H9 (cell line): ENCODE measurements at regions not wholly inside any gene's neighbourhood (a gene's known extent, or its start where the extent isn't known, plus 50 kb on each side); places are given as distances from the start of the nearest gene placed in this dataset.

ENCODE experiments used
- DNase-seq: peaks from one replicate; pipeline ENCODE4 v3.0.0-alpha.2; 2017
- H2AFZ ChIP-seq: one replicate; pipeline ENCODE4 v1.6.1; 2013; ENCODE audit warnings: mild to moderate bottlenecking, low read length, control low read depth, moderate library complexity
- H2AK5ac ChIP-seq: 2 replicates; pipeline ENCODE4 v1.6.1; 2013; ENCODE audit warnings: low read length, control low read depth, mixed read lengths; ENCODE audit not compliant: insufficient read length
- H2BK120ac ChIP-seq: one replicate; pipeline ENCODE4 v1.6.1; 2013; ENCODE audit warnings: low read depth, mild to moderate bottlenecking, low read length, control low read depth, inconsistent platforms; ENCODE audit not compliant: poor library complexity, severe bottlenecking
- H2BK12ac ChIP-seq: 2 replicates; pipeline ENCODE4 v1.6.1; 2013; ENCODE audit warnings: low read length, control low read depth, mixed read lengths, low read depth; ENCODE audit not compliant: insufficient read length
- H2BK15ac ChIP-seq: 2 replicates; pipeline ENCODE4 v1.6.1; 2013; ENCODE audit warnings: low read depth, low read length, control low read depth
- H2BK20ac ChIP-seq: one replicate; pipeline ENCODE4 v1.6.1; 2013; ENCODE audit warnings: low read depth, mild to moderate bottlenecking, low read length, control low read depth, inconsistent platforms; ENCODE audit not compliant: poor library complexity, severe bottlenecking
- H2BK5ac ChIP-seq: 2 replicates; pipeline ENCODE4 v1.6.1; 2013; ENCODE audit warnings: low read length, control low read depth, mixed read lengths; ENCODE audit not compliant: insufficient read length
- H3K14ac ChIP-seq: 2 replicates; pipeline ENCODE4 v1.6.1; 2013; ENCODE audit warnings: low read length, control low read depth; ENCODE audit not compliant: insufficient read depth
- H3K18ac ChIP-seq: 2 replicates; pipeline ENCODE4 v1.6.1; 2013; ENCODE audit warnings: low read depth, mild to moderate bottlenecking, mixed read lengths, low read length, control low read depth; ENCODE audit not compliant: insufficient read length
- H3K23ac ChIP-seq: 2 replicates; pipeline ENCODE4 v1.6.1; 2013; ENCODE audit warnings: low read length, control low read depth, mixed read lengths, low read depth; ENCODE audit not compliant: insufficient read length
- H3K23me2 ChIP-seq: 2 replicates; pipeline ENCODE4 v1.6.1; 2013; ENCODE audit warnings: low read depth, mild to moderate bottlenecking, mixed read lengths, low read length, control low read depth; ENCODE audit not compliant: insufficient read length, poor library complexity, severe bottlenecking
- H3K27ac ChIP-seq: 2 replicates; pipeline ENCODE4 v1.5.1; 2013; ENCODE audit warnings: low read length, control low read depth, mixed read lengths, low read depth; ENCODE audit not compliant: insufficient read length
- H3K27me3 ChIP-seq: 2 replicates; pipeline ENCODE4 v1.6.1; 2013; ENCODE audit warnings: low read length, control low read depth, inconsistent platforms; ENCODE audit not compliant: insufficient read depth
- H3K4ac ChIP-seq: 2 replicates; pipeline ENCODE4 v1.6.1; 2013; ENCODE audit warnings: low read depth, mild to moderate bottlenecking, control low read depth, inconsistent platforms, low read length, moderate library complexity
- H3K4me1 ChIP-seq: 2 replicates; pipeline ENCODE4 v1.6.1; 2013; ENCODE audit warnings: low read length, control low read depth, inconsistent platforms; ENCODE audit not compliant: insufficient read depth
- H3K4me2 ChIP-seq: 2 replicates; pipeline ENCODE4 v1.6.1; 2013; ENCODE audit warnings: low read length, control low read depth, mixed read lengths; ENCODE audit not compliant: insufficient read length, insufficient read depth
- H3K56ac ChIP-seq: 2 replicates; pipeline ENCODE4 v1.6.1; 2013; ENCODE audit warnings: low read depth, mild to moderate bottlenecking, mixed read lengths, low read length, control low read depth; ENCODE audit not compliant: insufficient read length
- H3K79me1 ChIP-seq: 2 replicates; pipeline ENCODE4 v1.6.1; 2013; ENCODE audit warnings: low read depth, mild to moderate bottlenecking, moderate library complexity, low read length, control low read depth, inconsistent platforms; ENCODE audit not compliant: insufficient read depth, poor library complexity, severe bottlenecking
- H3K79me2 ChIP-seq: 2 replicates; pipeline ENCODE4 v1.6.1; 2013; ENCODE audit warnings: low read length, control low read depth, inconsistent platforms; ENCODE audit not compliant: insufficient read depth
- H3K9ac ChIP-seq: 2 replicates; pipeline ENCODE4 v1.6.1; 2013; ENCODE audit warnings: low read length, control low read depth, mixed read lengths; ENCODE audit not compliant: insufficient read length; ENCODE audit errors: extremely low read depth
- H3K9me3 ChIP-seq: one replicate; pipeline ENCODE4 v1.6.1; 2013; ENCODE audit warnings: low read depth, low read length, inconsistent platforms; ENCODE audit not compliant: control insufficient read depth
- H3T11ph ChIP-seq: one replicate; pipeline ENCODE4 v1.6.1; 2013; ENCODE audit warnings: mild to moderate bottlenecking, low read length, control low read depth, inconsistent platforms
- H4K20me1 ChIP-seq: one replicate; pipeline ENCODE4 v1.6.1; 2013; ENCODE audit not compliant: control insufficient read depth, insufficient read length, insufficient read depth
- H4K5ac ChIP-seq: 2 replicates; pipeline ENCODE4 v1.6.1; 2013; ENCODE audit warnings: low read depth, mild to moderate bottlenecking, mixed read lengths, low read length, control low read depth; ENCODE audit not compliant: insufficient read length
- H4K8ac ChIP-seq: replicated peaks from 2 replicates; pipeline ENCODE4 v1.6.1; 2013; ENCODE audit warnings: low read length, control low read depth, mixed read lengths, low read depth; ENCODE audit not compliant: insufficient read length
- H4K91ac ChIP-seq: 2 replicates; pipeline ENCODE4 v1.6.1; 2013; ENCODE audit warnings: low read depth, mild to moderate bottlenecking, moderate library complexity, mixed read lengths, low read length, control low read depth; ENCODE audit not compliant: insufficient read length
- H3K27ac Mint-ChIP-seq, 3 experiments: 2 replicates in 2 of 3; 3 replicates in 1 of 3; pipeline ENCODE4 v1.8.0; 2020 to 2021; ENCODE audit warnings: mixed read lengths in 3 of 3, mild to moderate bottlenecking in 1 of 3, moderate library complexity in 1 of 3
- H3K27me3 Mint-ChIP-seq: 2 replicates; pipeline ENCODE4 v1.8.0; 2021; ENCODE audit warnings: low read depth, mild to moderate bottlenecking, moderate library complexity, mixed read lengths
- H3K36me3 Mint-ChIP-seq, 3 experiments: 2 replicates in 2 of 3; 3 replicates in 1 of 3; pipeline ENCODE4 v1.8.0; 2020 to 2021; ENCODE audit warnings: low read depth in 3 of 3, mixed read lengths in 3 of 3; ENCODE audit not compliant: insufficient read depth in 1 of 3
- H3K4me1 Mint-ChIP-seq, 2 experiments: 2 replicates each; pipeline ENCODE4 v1.8.0; 2020; ENCODE audit warnings: mixed read lengths in 2 of 2
- H3K4me3 Mint-ChIP-seq, 2 experiments: 2 replicates in 1 of 2; 3 replicates in 1 of 2; pipeline ENCODE4 v1.8.0; 2020 to 2021; ENCODE audit warnings: mild to moderate bottlenecking in 2 of 2, mixed read lengths in 2 of 2, moderate library complexity in 1 of 2
- H3K9me3 Mint-ChIP-seq, 2 experiments: 2 replicates in 1 of 2; 3 replicates in 1 of 2; pipeline ENCODE4 v1.8.0; 2020; ENCODE audit warnings: mild to moderate bottlenecking in 2 of 2, mixed read lengths in 2 of 2, moderate library complexity in 1 of 2
- CTCF ChIP-seq: fragments of 200-600 bp; sonication (generic); conservative IDR thresholded peaks from 3 replicates; pipeline ENCODE4 v1.8.0; 2021; ENCODE audit warnings: antibody characterized with exemption, mild to moderate bottlenecking
- WGBS: extraction: QIAGEN DNeasy Blood & Tissue Kit; methylation state at CpG from one replicate; pipeline ENCODE4 v1.1.7; 2013; ENCODE audit warnings: missing lambda C conversion rate, low lambda C conversion rate, mixed read lengths; ENCODE audit not compliant: insufficient read length; ENCODE audit errors: extremely low coverage; 5-methylcytosine and 5-hydroxymethylcytosine counted together

GRCh38 chr6:147808640-147809039 lies 300.1 kb downstream of the SAMD5 start:
- no peak overlapping the region for H2AFZ ChIP-seq
- no peak overlapping the region for H2BK15ac ChIP-seq
- no peaks in the 10 kb centered on the region for H3K9me3 ChIP-seq
- H3K23me2 ChIP-seq, result no peaks in the 10 kb centered on the region
- no peak overlapping the region for H3K9ac ChIP-seq
- no peak overlapping the region for H2AK5ac ChIP-seq
- peaks cover 0 to 11% (median 1%) of the 10 kb centered on the region in 3 experiments; a peak in 2 of 7 replicates for H3K36me3 Mint-ChIP-seq
- H3K27me3 Mint-ChIP-seq, result no peaks in the 10 kb centered on the region; the same call in 1 of the 2 replicates
- H2BK12ac ChIP-seq, result no peak overlapping the region
- no CpG with 5 or more reads among the region's 4 CpGs for WGBS
- H3K18ac ChIP-seq, result no peak overlapping the region
- no peak overlapping the region for H3K23ac ChIP-seq
- no peak overlapping the region for H4K8ac ChIP-seq
- H3K4me1 Mint-ChIP-seq, result no peaks in the 10 kb centered on the region
- no peak overlapping the region for H4K91ac ChIP-seq
- H3K4me1 ChIP-seq, result no peaks in the 10 kb centered on the region
- H3K27ac ChIP-seq, result no peak overlapping the region
- TF ChIP-seq CTCF, result no peak
- H3K9me3 Mint-ChIP-seq, result peaks cover 6 to 7% of the 10 kb centered on the region in 2 experiments; a peak in 4 of 5 replicates
- H2BK120ac ChIP-seq, result no peak overlapping the region
- H4K20me1 ChIP-seq, result no peaks in the 10 kb centered on the region
- DNase-seq, result no peak
- no peak overlapping the region for H3K56ac ChIP-seq
- no peak overlapping the region for H2BK20ac ChIP-seq
- H3T11ph ChIP-seq, result no peak overlapping the region
- H3K79me2 ChIP-seq, result no peaks in the 10 kb centered on the region
- no peak overlapping the region for H3K4me2 ChIP-seq
- H4K5ac ChIP-seq, result no peak overlapping the region
- H3K4me3 Mint-ChIP-seq, result no peak overlapping the region
- no peak overlapping the region for H2BK5ac ChIP-seq
- H3K79me1 ChIP-seq, result no peaks in the 10 kb centered on the region
- no peak overlapping the region for H3K4ac ChIP-seq
- H3K14ac ChIP-seq, result no peak overlapping the region
- H3K27ac Mint-ChIP-seq, result no peak overlapping the region
- no peaks in the 10 kb centered on the region for H3K27me3 ChIP-seq
